Transverse colon (tissue), 4 donors: ENCODE measurements at regions not wholly inside any gene's neighbourhood (a gene's known extent, or its start where the extent isn't known, plus 50 kb on each side); places are given as distances from the start of the nearest gene placed in this dataset.

ENCODE experiments used
- DNase-seq: peaks from one replicate; pipeline ENCODE4 v3.0.0-alpha.2; 2019
- H3K27ac ChIP-seq, 4 donors: fragments of 200-600 bp; sonication (generic); 2 replicates each; pipeline ENCODE4 v1.5.1; 2016 to 2018; ENCODE audit warnings: inconsistent platforms in 4 of 4
- H3K27me3 ChIP-seq: fragments of 200-600 bp; sonication (generic); 2 replicates; pipeline ENCODE4 v1.5.1; 2017; ENCODE audit warnings: inconsistent platforms
- H3K36me3 ChIP-seq, 4 donors: fragments of 200-600 bp; sonication (generic); 2 replicates each; pipeline ENCODE4 v1.5.1; 2017 to 2019; ENCODE audit warnings: inconsistent platforms in 4 of 4
- H3K4me1 ChIP-seq, 4 donors: fragments of 200-600 bp; sonication (generic); 2 replicates each; pipeline ENCODE4 v1.5.1; 2017 to 2020; ENCODE audit warnings: inconsistent platforms in 4 of 4
- H3K4me3 ChIP-seq, 4 donors: fragments of 200-600 bp; sonication (generic); 1 replicate in 1 of 4; 2 replicates in 3 of 4; pipeline versions ENCODE4 v1.5.1 to v1.6.1; 2017 to 2019; ENCODE audit warnings: inconsistent platforms in 4 of 4
- H3K9me3 ChIP-seq, 2 donors: fragments of 200-600 bp; sonication (generic); 2 replicates each; pipeline ENCODE4 v1.5.1; 2017 to 2019; ENCODE audit warnings: inconsistent platforms in 2 of 2
- CTCF ChIP-seq, 5 experiments: fragments of 200-600 bp in 3 of 5; fragments of 450-650 bp in 2 of 5; sonication (generic) in 3 of 5; IDR thresholded peaks; 1 replicate in 2 of 5; 2 replicates in 3 of 5; pipeline ENCODE4 v1.5.1; 2016 to 2017; ENCODE audit warnings: antibody characterized with exemption in 5 of 5, inconsistent platforms in 3 of 5, mild to moderate bottlenecking in 2 of 5, moderate library complexity in 1 of 5
- EP300 ChIP-seq: sonication (generic); formaldehyde crosslinking; IDR thresholded peaks from one replicate; pipeline ENCODE4 v1.6.1; 2017; ENCODE audit warnings: antibody characterized with exemption, low read depth
- POLR2A ChIP-seq: fragments of 450-650 bp; IDR thresholded peaks from one replicate; pipeline ENCODE4 v1.6.1; 2016; ENCODE audit warnings: antibody characterized with exemption, mild to moderate bottlenecking, moderate library complexity
- POLR2AphosphoS5 ChIP-seq, 3 donors: sonication (generic); formaldehyde crosslinking; IDR thresholded peaks; one replicate each; pipeline ENCODE4 v1.6.1; 2016; ENCODE audit warnings: antibody characterized with exemption in 3 of 3
- WGBS, 2 donors: methylation state at CpG; one replicate each; pipeline ENCODE4 v1.1.5; 2018; ENCODE audit warnings: low coverage in 1 of 2; 5-methylcytosine and 5-hydroxymethylcytosine counted together
- in situ Hi-C, 4 donors: fragments of 200-750 bp; cut with MboI; loops; one replicate each; pipeline versions ENCODE4 v1.15.0 to v1.15.1; 2017; ENCODE audit warnings: low sequenced_read_pairs in 3 of 4, low pct_ligation_motif_present in 1 of 4, low pct_unique_long_range_greater_than_20kb in 1 of 4
- intact Hi-C: fragments of 100-400 bp; cut with DNase I; formaldehyde crosslinking; loops from one replicate; pipeline ENCODE4 v1.15.1; 2023; ENCODE audit warnings: low total_unique reads

DNA sequence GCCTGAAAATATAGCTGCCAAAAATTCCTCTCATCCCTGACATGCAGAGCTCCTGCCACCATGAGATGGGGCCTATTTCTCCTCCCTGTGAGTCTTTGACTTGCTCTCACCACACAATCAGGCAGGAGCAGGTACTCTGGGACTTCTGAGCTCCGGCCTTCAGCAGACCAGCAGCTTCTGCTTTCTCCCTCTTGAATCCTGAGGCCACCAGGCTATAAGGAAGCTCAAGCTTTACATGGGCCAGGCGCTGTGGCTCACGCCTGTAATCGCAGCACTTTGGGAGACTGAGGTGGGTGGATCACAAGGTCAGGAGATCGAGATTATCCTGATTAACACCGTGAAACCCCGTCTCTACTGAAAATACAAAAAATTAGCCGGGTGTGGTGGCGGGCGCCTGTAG is 238.7 kb upstream of the RREB1 start:
- no peaks in the 10 kb centered on the region for H3K36me3 ChIP-seq
- TF ChIP-seq CTCF (IDR thresholded peaks at IDR 0.05), result no peak
- TF ChIP-seq POLR2AphosphoS5 (IDR thresholded peaks at IDR 0.05), result no peak
- TF ChIP-seq EP300, result no peak
- TF ChIP-seq POLR2A, result no peak
- H3K4me1 ChIP-seq, result no peaks in the 10 kb centered on the region
- no peak overlapping the region for H3K27ac ChIP-seq
- DNase-seq, result no peak
- no peak overlapping the region for H3K4me3 ChIP-seq
- H3K27me3 ChIP-seq, result no peaks in the 10 kb centered on the region
- 97% methylated on average over 10 of the region's 10 CpGs; no CpG with 5 or more reads in 1 of the 2 donors for WGBS, 2 donors
- no peaks in the 10 kb centered on the region for H3K9me3 ChIP-seq
- in situ Hi-C loops (no loop called here), intact Hi-C loops (no loop called here)

- no peaks in the 10 kb centered on the region for H3K27me3 ChIP-seq
- H3K36me3 ChIP-seq, result no peaks in the 10 kb centered on the region
- 80 to 83% methylated on average over 4 to 5 of the region's 5 CpGs for WGBS, 2 donors
- intact Hi-C loops (no loop called here), in situ Hi-C loops (no loop called here)
- no peak overlapping the region for H3K27ac ChIP-seq
- TF ChIP-seq CTCF (IDR thresholded peaks at IDR 0.05) (no peak), POLR2A (no peak), POLR2AphosphoS5 (IDR thresholded peaks at IDR 0.05) (no peak), EP300 (no peak)
- H3K4me1 ChIP-seq, result no peaks in the 10 kb centered on the region
- no peak for DNase-seq
- no peak overlapping the region for H3K4me3 ChIP-seq
- no peaks in the 10 kb centered on the region for H3K9me3 ChIP-seq
Observed at GRCh38 chr6:6870921-6871320, 236.8 kb upstream of the RREB1 start.

DNA sequence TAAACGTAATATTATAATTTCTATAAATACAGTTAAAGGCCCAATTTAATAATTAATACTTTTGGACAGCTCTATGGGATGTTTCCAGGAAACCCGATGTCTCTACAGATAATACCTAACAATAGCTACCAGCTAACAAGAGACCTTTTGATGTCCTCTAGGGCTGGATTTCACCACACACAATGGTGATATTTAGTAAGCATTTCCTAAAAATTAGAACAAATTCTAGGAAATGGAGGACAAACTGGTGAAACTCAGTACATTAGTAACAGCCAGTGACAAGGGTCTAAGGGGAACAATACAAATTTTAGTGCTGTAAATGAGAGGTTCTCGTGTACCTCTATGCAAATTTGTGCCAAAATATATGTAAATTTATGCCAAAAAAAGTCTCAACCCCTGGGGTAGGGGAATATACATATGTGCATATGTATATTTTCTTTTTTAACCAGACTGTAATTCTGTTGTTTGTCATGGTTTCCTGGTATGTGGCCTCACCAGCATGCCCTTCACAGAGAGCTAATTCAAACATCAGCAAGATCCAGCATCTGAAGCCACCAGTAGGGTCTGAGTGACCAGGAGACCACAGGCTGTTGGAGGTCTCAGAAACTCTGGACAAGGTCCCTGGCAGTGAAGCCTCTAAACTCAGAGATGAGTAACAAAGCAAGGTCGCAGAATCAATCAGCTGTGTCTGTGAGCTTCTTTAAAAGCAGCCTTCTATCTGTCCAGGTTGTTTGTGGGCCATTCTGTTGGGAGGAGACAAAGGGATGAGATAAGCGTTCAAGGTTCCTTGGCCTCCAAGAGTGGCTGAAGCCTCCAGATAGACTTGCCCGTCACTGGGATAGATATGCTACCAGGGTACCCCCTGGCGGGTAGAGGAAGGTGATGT is 235.1 kb upstream of the RREB1 start:
- DNase-seq, result no peak
- no peak for TF ChIP-seq CTCF (IDR thresholded peaks at IDR 0.05)
- TF ChIP-seq POLR2A, result no peak
- no peak for TF ChIP-seq POLR2AphosphoS5 (IDR thresholded peaks at IDR 0.05)
- no peak for TF ChIP-seq EP300
- 82% methylated on average over 2 to 7 of the region's 7 CpGs for WGBS, 2 donors
- no peak overlapping the region for H3K27ac ChIP-seq
- H3K27me3 ChIP-seq, result no peaks in the 10 kb centered on the region
- no peaks in the 10 kb centered on the region for H3K36me3 ChIP-seq
- H3K9me3 ChIP-seq, result no peaks in the 10 kb centered on the region
- intact Hi-C loops (no loop called here), in situ Hi-C loops (no loop called here)
- no peak overlapping the region for H3K4me3 ChIP-seq
- no peaks in the 10 kb centered on the region for H3K4me1 ChIP-seq

- Histone ChIP-seq H3K9me3 (no peaks in the 10 kb centered on the region), H3K4me3 (no peak overlapping the region), H3K36me3 (no peaks in the 10 kb centered on the region), H3K27me3 (no peaks in the 10 kb centered on the region), H3K4me1 (peaks cover 0 to under 1% (median 0%) of the 10 kb centered on the region in 4 donors), H3K27ac (no peak overlapping the region)
- TF ChIP-seq EP300 (no peak), POLR2AphosphoS5 (IDR thresholded peaks at IDR 0.05) (no peak), POLR2A (no peak), CTCF (IDR thresholded peaks at IDR 0.05) (no peak)
- in situ Hi-C loops (no loop called here), intact Hi-C loops (no loop called here)
- WGBS, 2 donors, result 71 to 86% methylated on average over 6 of the region's 6 CpGs
- DNase-seq, result no peak
Observed at GRCh38 chr6:6873778-6874177, 234.0 kb upstream of the RREB1 start.
